Loucy (cell line): ENCODE measurements at regions not wholly inside any gene's neighbourhood (a gene's known extent, or its start where the extent isn't known, plus 50 kb on each side); places are given as distances from the start of the nearest gene placed in this dataset.

Experiments
- CTCF ChIP-seq: fragments of 200-600 bp; sonication (generic); conservative IDR thresholded peaks from 2 replicates; pipeline ENCODE4 v1.5.1; 2014; ENCODE audit warnings: mild to moderate bottlenecking, antibody characterized with exemption, low read length
- EZH2phosphoT487 ChIP-seq: fragments of 200-600 bp; IDR thresholded peaks from 2 replicates; pipeline ENCODE4 v1.6.1; 2018; ENCODE audit warnings: antibody characterized with exemption, mild to moderate bottlenecking, moderate library complexity, borderline replicate concordance

DNA sequence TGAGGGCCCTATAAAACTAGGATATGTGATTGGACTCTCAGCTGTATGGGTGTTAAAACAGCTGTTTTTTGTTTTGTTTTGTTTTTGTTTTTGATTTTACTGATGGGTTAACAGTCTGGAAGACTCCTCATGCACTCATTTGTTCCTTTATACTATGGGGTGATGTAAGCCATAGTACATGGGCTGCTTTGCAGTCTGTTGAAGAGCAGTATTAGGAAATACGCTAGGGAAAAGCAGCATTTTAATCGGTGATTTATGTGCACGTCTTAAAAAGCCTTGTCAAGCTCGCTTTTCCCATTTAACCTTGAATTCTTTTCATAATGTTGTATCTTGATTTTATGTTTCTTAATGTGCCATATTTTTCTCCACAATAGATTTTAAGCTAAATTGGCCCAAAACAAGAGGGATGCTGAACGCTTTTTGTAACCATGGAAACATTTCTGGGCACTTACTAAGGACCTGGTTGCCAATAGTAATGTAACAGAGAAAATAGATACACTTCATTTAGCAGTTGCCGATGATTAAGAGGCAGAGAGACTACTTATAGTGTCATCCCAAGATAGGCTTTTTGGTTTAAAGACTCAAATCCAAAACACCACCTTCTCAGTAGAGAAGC is 244.0 kb downstream of the SNAPC1 start:
- TF ChIP-seq CTCF (no peak), EZH2phosphoT487 (no peak)
